SK-N-SH (cell line): ENCODE measurements at regions not wholly inside any gene's neighbourhood (a gene's known extent, or its start where the extent isn't known, plus 50 kb on each side); places are given as distances from the start of the nearest gene placed in this dataset.
A peak's percentile ranks its signal among the peaks of the same experiment; 100 is the strongest.

Experiments used
- FOXJ3 ChIP-seq: sonication (generic); formaldehyde crosslinking; IDR thresholded peaks from 2 replicates; pipeline ENCODE4 v1.5.1; 2020; ENCODE audit warnings: mild to moderate bottlenecking, missing genetic modification reagents
- GABPA ChIP-seq: IDR thresholded peaks from 2 replicates; pipeline ENCODE4 v1.4.0; 2012; ENCODE audit warnings: low read depth, mild to moderate bottlenecking
- POLR2AphosphoS5 ChIP-seq: IDR thresholded peaks from 2 replicates; pipeline ENCODE4 v1.6.1; 2012; ENCODE audit warnings: low read depth, low read length
- RFX5 ChIP-seq: IDR thresholded peaks from 2 replicates; pipeline ENCODE4 v1.6.1; 2012; ENCODE audit warnings: mild to moderate bottlenecking, improper control_type of control experiment, low read length
- TF ChIP-seq, protein P1 (sequence below): fragments of 200-600 bp; sonication (generic); IDR thresholded peaks from 2 replicates; pipeline ENCODE4 v1.6.1; 2017; ENCODE audit warnings: antibody characterized with exemption, mild to moderate bottlenecking, moderate library complexity

GRCh38 chr7:116327752-116328151 is 117.4 kb downstream of the TES start:
- TF ChIP-seq, protein P1, sequence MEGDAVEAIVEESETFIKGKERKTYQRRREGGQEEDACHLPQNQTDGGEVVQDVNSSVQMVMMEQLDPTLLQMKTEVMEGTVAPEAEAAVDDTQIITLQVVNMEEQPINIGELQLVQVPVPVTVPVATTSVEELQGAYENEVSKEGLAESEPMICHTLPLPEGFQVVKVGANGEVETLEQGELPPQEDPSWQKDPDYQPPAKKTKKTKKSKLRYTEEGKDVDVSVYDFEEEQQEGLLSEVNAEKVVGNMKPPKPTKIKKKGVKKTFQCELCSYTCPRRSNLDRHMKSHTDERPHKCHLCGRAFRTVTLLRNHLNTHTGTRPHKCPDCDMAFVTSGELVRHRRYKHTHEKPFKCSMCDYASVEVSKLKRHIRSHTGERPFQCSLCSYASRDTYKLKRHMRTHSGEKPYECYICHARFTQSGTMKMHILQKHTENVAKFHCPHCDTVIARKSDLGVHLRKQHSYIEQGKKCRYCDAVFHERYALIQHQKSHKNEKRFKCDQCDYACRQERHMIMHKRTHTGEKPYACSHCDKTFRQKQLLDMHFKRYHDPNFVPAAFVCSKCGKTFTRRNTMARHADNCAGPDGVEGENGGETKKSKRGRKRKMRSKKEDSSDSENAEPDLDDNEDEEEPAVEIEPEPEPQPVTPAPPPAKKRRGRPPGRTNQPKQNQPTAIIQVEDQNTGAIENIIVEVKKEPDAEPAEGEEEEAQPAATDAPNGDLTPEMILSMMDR, result no peak
- peak; percentile 19; the same call in 1 of the 2 replicates for TF ChIP-seq POLR2AphosphoS5
- TF ChIP-seq FOXJ3 (CRISPR knock-in tag), result no peak
- no peak for TF ChIP-seq RFX5
- TF ChIP-seq GABPA, result 0 out of 2 replicates have a peak, but pooled peaks have one; percentile 15
